ENCODE measurements at regions not wholly inside any gene's neighbourhood (a gene's known extent, or its start where the extent isn't known, plus 50 kb on each side); places are given as distances from the start of the nearest gene placed in this dataset.
"Not testable (repeated sequence)": the region's sequence is repeated elsewhere in the genome, so short reads cannot be mapped to it uniquely, and the experiment has no call there.

DNA sequence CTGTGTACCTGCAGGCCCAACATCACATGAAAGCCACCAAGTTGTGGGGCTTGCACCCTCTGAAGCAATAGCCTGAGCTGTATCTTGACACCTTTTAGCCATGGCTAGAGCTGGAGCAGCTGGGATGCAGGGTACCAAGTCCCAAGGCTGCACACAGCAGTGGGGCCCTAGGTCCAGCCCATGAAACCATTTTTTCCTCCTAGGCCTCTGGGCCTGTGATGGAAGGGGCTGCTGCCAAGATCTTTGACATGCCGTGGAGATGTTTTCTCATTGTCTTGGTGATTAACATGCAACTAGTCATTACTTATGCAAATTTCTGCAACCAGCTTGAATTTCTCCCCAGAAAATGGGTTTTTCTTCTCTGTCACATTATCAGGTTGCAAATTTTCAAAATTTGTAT lies 387.2 kb upstream of the RIOK2 start:
- Mint-ChIP-seq H3K27me3 (ENCODE audit: low read depth) (peaks cover 3% of the 10 kb centered on the region), H3K9me3 (ENCODE audit: low read depth) (peaks cover 46% of the 10 kb centered on the region), H3K27ac (ENCODE audit: unreplicated experiment) (no peak overlapping the region), H3K4me3 (ENCODE audit: unreplicated experiment) (no peak overlapping the region), H3K4me1 (ENCODE audit: low read depth) (no peaks in the 10 kb centered on the region), H3K36me3 (ENCODE audit: low read depth) (peaks cover 2% of the 10 kb centered on the region)
- no peak for DNase-seq (ENCODE audit: low spot score)
- TF ChIP-seq, protein P1, sequence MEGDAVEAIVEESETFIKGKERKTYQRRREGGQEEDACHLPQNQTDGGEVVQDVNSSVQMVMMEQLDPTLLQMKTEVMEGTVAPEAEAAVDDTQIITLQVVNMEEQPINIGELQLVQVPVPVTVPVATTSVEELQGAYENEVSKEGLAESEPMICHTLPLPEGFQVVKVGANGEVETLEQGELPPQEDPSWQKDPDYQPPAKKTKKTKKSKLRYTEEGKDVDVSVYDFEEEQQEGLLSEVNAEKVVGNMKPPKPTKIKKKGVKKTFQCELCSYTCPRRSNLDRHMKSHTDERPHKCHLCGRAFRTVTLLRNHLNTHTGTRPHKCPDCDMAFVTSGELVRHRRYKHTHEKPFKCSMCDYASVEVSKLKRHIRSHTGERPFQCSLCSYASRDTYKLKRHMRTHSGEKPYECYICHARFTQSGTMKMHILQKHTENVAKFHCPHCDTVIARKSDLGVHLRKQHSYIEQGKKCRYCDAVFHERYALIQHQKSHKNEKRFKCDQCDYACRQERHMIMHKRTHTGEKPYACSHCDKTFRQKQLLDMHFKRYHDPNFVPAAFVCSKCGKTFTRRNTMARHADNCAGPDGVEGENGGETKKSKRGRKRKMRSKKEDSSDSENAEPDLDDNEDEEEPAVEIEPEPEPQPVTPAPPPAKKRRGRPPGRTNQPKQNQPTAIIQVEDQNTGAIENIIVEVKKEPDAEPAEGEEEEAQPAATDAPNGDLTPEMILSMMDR (IDR thresholded peaks at IDR 0.05), result no peak

- no peak for DNase-seq (ENCODE audit: low spot score)
- H3K27me3 Mint-ChIP-seq (ENCODE audit: low read depth), result peaks cover 3% of the 10 kb centered on the region
- H3K9me3 Mint-ChIP-seq (ENCODE audit: low read depth), result peaks cover 22% of the 10 kb centered on the region
- no peak overlapping the region for H3K4me3 Mint-ChIP-seq (ENCODE audit: unreplicated experiment)
- H3K4me1 Mint-ChIP-seq (ENCODE audit: low read depth), result no peaks in the 10 kb centered on the region
- no peak overlapping the region for H3K27ac Mint-ChIP-seq (ENCODE audit: unreplicated experiment)
- TF ChIP-seq, protein P1 (IDR thresholded peaks at IDR 0.05), result no peak
- no peaks in the 10 kb centered on the region for H3K36me3 Mint-ChIP-seq (ENCODE audit: low read depth)
Observed at GRCh38 chr5:97575322-97575721, 392.3 kb upstream of the RIOK2 start.

DNA sequence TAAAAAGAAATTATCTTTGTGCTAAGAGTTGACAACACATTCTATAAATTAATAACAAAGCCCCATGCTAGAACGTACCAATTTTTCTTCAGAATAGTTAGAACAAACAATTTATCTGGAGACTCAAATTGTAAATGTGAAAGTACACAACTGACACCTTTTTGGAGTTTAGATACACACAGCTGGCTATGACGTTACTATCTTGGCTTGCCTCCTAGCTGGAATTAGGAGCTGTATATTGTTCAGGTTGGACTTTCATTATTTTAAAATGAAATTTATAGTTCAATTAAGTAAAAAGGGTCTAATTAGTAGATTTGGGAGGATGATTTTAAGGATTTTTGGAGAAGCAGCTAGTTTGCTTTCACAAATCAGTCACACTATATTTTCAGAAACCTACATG lies 393.9 kb upstream of the RIOK2 start:
- Mint-ChIP-seq H3K27ac (ENCODE audit: unreplicated experiment) (no peak overlapping the region), H3K27me3 (ENCODE audit: low read depth) (peaks cover 3% of the 10 kb centered on the region), H3K4me3 (ENCODE audit: unreplicated experiment) (no peak overlapping the region), H3K9me3 (ENCODE audit: low read depth) (peaks cover 8% of the 10 kb centered on the region), H3K4me1 (ENCODE audit: low read depth) (no peaks in the 10 kb centered on the region), H3K36me3 (ENCODE audit: low read depth) (no peaks in the 10 kb centered on the region)
- TF ChIP-seq, protein P1 (IDR thresholded peaks at IDR 0.05), result no peak
- no peak for DNase-seq (ENCODE audit: low spot score)

GRCh38 chr5:97579977-97580376 lies 396.9 kb upstream of the RIOK2 start:
- not testable (repeated sequence) for H3K4me1 Mint-ChIP-seq (ENCODE audit: low read depth); H3K36me3 Mint-ChIP-seq (ENCODE audit: low read depth); H3K9me3 Mint-ChIP-seq (ENCODE audit: low read depth); H3K4me3 Mint-ChIP-seq (ENCODE audit: unreplicated experiment); H3K27me3 Mint-ChIP-seq (ENCODE audit: low read depth); H3K27ac Mint-ChIP-seq (ENCODE audit: unreplicated experiment)
- DNase-seq (ENCODE audit: low spot score), result peak; percentile 75

GRCh38 chr5:97580746-97581145 lies 397.7 kb upstream of the RIOK2 start:
- TF ChIP-seq, protein P1 (IDR thresholded peaks at IDR 0.05), result no peak

GRCh38 chr5:97591781-97592180 lies 408.7 kb upstream of the RIOK2 start:
- no peak overlapping the region for H3K27ac Mint-ChIP-seq (ENCODE audit: unreplicated experiment)
- peaks cover 6% of the 10 kb centered on the region for H3K36me3 Mint-ChIP-seq (ENCODE audit: low read depth)
- TF ChIP-seq, protein P1 (IDR thresholded peaks at IDR 0.05), result no peak
- H3K27me3 Mint-ChIP-seq (ENCODE audit: low read depth), result peaks cover 7% of the 10 kb centered on the region
- peaks cover 26% of the 10 kb centered on the region for H3K9me3 Mint-ChIP-seq (ENCODE audit: low read depth)
- no peaks in the 10 kb centered on the region for H3K4me1 Mint-ChIP-seq (ENCODE audit: low read depth)
- H3K4me3 Mint-ChIP-seq (ENCODE audit: unreplicated experiment), result no peak overlapping the region
- DNase-seq (ENCODE audit: low spot score), result no peak

More at GRCh38 chr5:97580746-97581145, 397.7 kb upstream of the RIOK2 start:
- H3K27ac Mint-ChIP-seq (ENCODE audit: unreplicated experiment), result no peak overlapping the region
- no peak overlapping the region for H3K4me3 Mint-ChIP-seq (ENCODE audit: unreplicated experiment)
- H3K9me3 Mint-ChIP-seq (ENCODE audit: low read depth), result no peaks in the 10 kb centered on the region
- no peak for DNase-seq (ENCODE audit: low spot score)
- no peaks in the 10 kb centered on the region for H3K4me1 Mint-ChIP-seq (ENCODE audit: low read depth)
- H3K36me3 Mint-ChIP-seq (ENCODE audit: low read depth), result no peaks in the 10 kb centered on the region
- peaks cover 5% of the 10 kb centered on the region for H3K27me3 Mint-ChIP-seq (ENCODE audit: low read depth)

Measured in chondrocyte (in vitro differentiated cells).